HG03196 (cell line): ENCODE measurements at regions not wholly inside any gene's neighbourhood (a gene's known extent, or its start where the extent isn't known, plus 50 kb on each side); places are given as distances from the start of the nearest gene placed in this dataset.
A peak's percentile ranks its signal among the peaks of the same experiment; 100 is the strongest.
"Not testable (repeated sequence)": the region's sequence is repeated elsewhere in the genome, so short reads cannot be mapped to it uniquely, and the experiment has no call there.

Source experiments
- ATAC-seq: cut with Tn5 transposase; IDR thresholded peaks from one replicate; pipeline ENCODE4 v1.9.1; 2021; ENCODE audit not compliant: unreplicated experiment

- ATAC-seq: no peak
These were observed 236.5 kb downstream of the GLUD2 start for GRCh38 chrX:121283921-121284320.

- no peak for ATAC-seq
These were observed 251.1 kb downstream of the GLUD2 start for GRCh38 chrX:121298499-121298898.

- ATAC-seq: no peak
These were observed 253.9 kb downstream of the GLUD2 start for GRCh38 chrX:121301356-121301755.

DNA sequence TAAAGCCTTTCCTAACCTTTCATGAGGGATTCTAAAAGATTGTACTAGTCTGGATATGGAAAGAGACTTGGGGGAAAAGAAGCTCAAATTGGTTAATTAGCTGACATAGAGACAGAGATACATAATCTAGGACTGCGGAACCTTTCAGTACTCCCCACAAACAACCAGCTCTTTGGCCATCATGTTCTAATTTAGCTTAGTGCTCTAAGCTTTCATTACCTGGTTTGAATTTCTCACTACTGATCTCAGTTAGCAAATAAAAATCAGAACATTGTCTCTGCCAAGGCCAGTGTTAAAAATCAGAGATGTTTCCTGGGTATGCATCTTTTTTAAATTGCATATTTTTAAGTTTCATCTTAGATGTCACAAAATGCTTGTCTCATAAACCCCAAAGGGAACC, 254.4 kb downstream of the GLUD2 start:
- ATAC-seq: no peak

DNA sequence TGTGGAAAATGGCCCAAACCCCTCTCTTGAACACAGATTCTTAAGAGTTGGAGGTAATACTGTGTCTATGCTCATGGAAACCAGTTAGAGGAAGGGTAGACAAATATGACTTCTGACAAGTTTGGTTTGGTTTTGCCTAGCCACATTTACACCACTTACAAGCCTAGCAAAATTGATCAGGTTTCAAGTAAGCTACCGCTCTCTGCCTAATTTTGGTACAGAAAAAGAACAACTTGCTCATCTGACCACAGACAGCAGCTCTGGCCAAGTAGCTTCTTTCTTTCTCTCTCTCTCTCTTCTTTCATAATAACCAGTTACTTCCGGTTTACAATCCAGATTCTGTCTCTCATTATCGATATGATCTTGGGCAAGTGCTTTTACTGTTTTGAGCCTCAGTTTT, 260.0 kb downstream of the GLUD2 start:
- peak; percentile 71 for ATAC-seq

- ATAC-seq: peak; percentile 72
These were observed 260.9 kb downstream of the GLUD2 start for GRCh38 chrX:121308276-121308805.

GRCh38 chrX:121310820-121311219, 263.4 kb downstream of the GLUD2 start:
- ATAC-seq: no peak

DNA sequence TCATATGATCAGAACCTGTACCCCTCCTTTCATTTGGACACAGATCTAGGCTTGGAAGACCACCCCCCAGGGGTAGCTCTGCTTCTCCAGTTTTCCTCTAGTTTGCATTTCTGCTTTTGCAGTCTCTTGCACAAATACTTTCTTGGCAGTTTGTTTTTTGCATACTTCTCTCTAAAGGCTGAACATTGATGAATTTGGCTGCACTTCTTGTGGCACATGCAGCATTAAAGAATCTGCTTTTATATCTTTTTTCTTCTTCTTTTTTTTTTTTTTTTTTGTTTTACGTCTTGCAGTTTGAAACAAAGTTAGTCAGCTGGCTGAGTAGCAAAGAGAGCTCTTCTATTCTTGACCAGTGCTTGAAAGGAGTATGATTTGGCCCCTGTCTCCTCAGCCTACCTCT, 273.0 kb downstream of the GLUD2 start:
- no peak for ATAC-seq

GRCh38 chrX:121322159-121322558, 274.7 kb downstream of the GLUD2 start:
- ATAC-seq: no peak

DNA sequence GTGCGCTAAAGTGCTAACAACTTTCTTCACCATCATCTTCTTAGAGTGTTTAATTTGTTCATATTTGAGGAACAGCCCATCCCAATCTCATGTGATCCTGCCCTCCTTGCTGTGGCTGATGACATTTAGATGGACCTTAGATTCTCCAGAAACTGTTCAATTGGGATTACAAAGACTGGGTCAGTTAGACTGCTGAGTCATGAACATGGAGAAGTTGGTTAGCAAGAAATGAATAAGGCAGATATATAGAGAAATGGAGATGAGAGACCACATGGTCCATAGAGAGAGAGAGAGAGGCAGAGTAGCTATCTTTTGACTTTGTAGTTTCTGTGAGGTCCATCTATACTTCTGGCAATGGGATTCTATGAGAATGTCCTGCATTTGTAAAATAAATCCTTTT, 275.9 kb downstream of the GLUD2 start:
- ATAC-seq: no peak

- ATAC-seq: no peak
These were observed 286.5 kb downstream of the GLUD2 start for GRCh38 chrX:121333942-121334341.

DNA sequence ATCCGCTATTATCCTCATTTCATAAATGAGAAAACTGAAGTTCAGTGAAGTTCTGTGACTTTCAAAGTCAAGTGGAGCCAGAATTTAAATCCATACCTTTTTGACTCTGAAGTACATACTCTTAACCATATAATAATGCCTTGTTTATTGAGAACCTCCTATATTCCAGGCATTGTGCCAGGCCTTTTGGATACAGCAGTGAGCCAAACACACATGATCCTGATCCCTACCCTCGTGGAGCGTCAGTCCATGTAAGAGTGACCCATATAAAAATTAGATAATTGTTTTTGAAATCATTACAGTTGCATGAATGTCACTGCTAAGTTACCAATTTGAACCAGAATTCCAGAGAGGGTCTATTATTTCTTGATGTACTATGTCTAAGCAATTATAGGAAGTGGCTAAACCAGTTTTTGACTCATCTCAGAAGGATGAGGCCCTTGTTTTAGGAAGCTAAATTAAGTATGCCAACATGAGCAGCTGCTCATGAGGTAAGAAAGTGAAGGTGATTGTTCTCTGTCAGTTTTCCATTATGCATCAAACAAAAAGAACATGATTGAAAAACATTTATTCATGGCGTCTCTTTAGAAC, 289.5 kb downstream of the GLUD2 start:
- ATAC-seq: no peak

- ATAC-seq: no peak
These were observed 290.4 kb downstream of the GLUD2 start for GRCh38 chrX:121337816-121338215.

GRCh38 chrX:121349263-121349662, 301.9 kb downstream of the GLUD2 start:
- no peak for ATAC-seq

GRCh38 chrX:121356139-121356849, 308.9 kb downstream of the GLUD2 start:
- ATAC-seq: no peak

DNA sequence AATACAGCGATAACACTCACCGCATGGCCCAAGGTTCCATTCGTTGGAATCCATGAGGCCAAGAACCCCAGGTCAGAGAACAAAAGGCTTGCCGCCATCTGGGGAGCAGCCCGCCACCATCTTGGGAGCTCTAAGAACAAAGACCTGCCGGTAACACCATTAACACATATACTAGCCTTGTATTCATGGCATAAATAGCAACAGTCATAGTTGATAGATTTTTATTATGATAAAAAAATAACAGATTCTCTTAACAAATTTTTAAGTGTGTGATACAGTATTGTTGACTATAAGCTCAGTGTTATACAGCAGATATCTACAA, 309.4 kb downstream of the GLUD2 start:
- ATAC-seq: no peak

DNA sequence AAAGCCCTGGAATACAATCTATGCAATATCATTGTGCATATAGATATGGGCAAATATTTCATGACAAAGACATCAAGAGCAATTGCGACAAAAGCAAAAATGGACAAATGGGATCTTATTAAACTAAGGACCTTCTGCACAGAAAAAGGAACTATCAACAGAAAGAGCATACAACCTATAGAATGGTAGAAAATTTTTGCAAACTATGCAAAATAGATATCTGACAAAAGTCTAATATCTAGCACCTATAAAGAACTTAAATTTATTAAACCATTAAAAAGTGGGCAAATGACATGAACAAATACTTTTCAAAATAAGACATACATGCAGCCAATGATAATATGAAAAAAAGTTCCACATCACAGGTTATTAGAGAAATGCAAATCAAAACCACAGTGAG, 312.9 kb downstream of the GLUD2 start:
- ATAC-seq: no peak

DNA sequence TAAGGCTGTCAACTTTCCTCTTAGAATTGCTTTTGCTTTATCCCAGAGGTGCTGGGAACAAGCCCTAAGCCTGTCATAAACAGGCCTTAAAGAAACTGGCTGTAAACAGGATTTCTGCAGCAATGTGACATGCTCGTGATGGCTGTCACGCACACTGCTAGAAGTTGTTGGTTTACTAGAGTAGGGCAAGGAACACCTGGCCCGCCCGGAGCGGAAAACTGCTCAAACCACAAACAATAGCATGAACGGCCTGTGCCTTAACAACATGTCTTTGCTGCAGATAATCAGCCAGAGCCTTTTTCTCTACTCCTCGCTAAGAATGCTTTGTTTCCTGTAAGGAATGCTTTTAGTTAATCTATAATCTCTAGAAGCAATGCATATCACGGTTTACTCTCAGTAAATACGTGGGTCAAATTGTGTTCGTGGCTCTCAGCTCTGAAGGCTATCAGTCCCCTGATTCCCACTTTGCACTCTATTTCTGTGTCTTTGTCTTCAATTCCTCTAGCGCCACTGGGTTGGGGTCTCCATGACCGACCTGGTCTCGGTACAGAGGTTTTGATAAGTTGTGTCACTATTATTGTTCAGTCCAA, 318.3 kb downstream of the GLUD2 start:
- no peak for ATAC-seq

DNA sequence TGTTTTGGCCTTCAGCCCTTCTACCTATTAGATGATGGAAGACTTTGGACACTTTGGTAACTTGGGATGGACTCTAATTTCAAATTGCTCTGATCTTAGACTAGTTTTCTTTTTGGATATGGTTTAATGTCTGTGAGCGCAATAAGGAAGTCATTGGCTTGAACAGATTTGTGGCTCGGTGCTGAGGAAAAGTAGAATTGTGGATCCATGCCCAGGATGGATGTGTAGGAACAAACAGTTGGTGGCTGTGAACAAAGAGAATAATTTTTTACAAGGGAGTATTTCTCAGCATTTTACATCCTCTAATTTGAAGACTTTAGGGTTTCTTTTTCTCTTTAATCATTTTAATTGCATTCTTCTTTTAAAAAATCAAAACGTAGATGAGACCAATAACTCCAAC, 327.1 kb downstream of the GLUD2 start:
- ATAC-seq: no peak

- ATAC-seq: not testable (repeated sequence)
These were observed 334.5 kb downstream of the GLUD2 start for GRCh38 chrX:121381915-121382314.

DNA sequence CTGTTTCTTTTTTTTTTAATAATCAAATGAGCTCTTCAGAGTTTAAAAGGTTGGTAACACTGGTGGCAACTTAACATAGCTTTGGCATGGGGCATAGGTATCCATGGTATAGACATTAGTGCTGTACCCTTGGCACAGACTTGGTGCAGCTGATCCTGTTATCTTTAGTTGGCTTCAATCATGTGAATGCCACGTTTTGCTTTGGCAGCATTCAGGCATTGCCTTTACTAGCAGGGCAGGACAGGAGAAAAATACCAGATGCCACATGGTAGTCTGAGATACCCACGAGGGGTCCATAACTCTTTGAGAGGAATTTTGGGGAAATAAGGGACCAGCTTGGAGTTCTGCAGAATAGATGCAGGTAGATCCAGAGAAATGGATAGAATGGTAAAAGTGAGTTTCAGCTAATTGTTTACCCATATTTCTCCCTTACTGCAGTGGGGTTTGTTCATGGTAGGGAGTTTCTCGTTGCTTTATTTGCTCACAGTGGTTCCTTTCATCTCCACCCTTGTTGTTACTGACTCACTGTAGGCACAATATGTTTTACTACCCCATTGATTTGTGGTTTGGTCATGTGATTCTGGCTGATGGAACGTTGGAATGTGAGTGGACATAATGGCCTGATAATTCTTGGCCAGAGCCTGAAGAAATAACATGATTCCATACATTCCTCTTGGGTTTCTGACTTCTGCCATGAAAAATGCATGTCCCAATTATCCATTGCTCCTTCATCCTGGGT, 342.7 kb downstream of the GLUD2 start:
- ATAC-seq: no peak

DNA sequence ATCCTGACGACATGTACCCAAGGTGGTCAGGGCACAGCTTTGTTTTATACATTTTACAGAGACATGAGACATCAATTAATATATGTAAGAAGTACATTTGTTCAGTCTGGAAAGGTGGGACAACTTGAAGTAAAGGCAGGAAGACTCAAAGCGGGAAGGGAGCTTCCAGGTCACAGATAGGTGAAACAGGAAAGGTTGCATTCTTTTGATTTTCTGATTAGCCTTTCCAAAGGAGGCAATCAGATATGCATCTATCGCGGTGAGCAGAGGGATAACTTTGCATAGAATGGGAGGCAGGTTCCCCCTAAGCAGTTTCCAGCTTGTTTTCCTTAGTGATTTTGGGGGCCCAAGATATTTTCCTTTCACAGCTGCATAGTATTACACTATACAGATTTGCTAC, 358.4 kb downstream of the GLUD2 start:
- no peak for ATAC-seq
